HG02973 (cell line): ENCODE measurements at regions not wholly inside any gene's neighbourhood (a gene's known extent, or its start where the extent isn't known, plus 50 kb on each side); places are given as distances from the start of the nearest gene placed in this dataset.

Source experiments
- ATAC-seq: cut with Tn5 transposase; IDR thresholded peaks from one replicate; pipeline ENCODE4 v1.9.1; 2021; ENCODE audit warnings: moderate library complexity; ENCODE audit not compliant: unreplicated experiment

- no peak for ATAC-seq
Measured at GRCh38 chr1:5575396-5575940, 416.8 kb downstream of the NPHP4 start.

DNA sequence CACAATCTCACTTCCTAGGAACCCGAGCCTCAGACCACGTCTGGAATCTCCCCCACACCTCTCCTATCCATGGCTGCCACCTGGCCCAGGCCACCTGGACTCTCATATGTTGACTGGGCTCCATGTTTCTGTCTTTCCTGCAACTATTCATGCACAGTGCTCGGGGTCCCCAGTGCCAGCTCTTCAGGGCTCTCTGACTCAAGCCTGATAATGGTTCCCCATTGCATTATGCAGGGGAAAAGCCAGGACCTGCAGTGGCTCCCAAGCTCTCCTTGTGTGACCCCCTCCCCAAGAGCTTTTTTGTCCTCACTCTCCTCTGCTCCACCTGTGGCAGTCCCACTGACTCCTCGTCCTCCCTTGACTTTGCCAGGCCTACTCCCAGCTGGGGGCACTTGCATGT lies 417.6 kb downstream of the NPHP4 start:
- ATAC-seq: no peak

- no peak for ATAC-seq
Measured at GRCh38 chr1:5572794-5573193, 419.4 kb downstream of the NPHP4 start.

DNA sequence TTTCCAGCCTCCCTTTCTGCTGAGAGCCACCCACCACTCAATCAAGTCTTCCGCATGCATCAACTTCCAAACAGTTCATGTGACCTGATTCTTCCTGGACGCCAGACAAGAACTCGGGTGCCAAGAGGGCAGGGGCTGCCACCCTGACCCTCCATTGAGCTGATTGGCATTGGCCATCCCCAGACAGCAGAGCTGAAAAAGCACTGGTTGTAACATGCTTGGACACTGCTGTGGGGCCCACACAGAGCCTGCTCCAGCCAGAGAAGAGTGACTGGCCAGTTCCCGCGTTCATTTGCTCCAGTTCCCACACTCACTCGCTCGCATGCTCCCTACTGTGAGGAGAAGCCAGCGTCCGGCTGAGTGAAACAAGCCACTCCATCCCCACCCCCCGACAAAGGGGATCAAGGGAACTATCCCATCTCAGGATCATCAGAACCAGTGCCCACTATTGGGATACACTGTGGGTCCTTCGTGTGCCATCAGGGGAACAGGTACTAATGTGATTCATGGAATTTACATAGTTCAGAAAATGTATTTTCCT lies 420.3 kb downstream of the NPHP4 start:
- no peak for ATAC-seq

- no peak for ATAC-seq
Measured at GRCh38 chr1:5571438-5571837, 420.8 kb downstream of the NPHP4 start.

DNA sequence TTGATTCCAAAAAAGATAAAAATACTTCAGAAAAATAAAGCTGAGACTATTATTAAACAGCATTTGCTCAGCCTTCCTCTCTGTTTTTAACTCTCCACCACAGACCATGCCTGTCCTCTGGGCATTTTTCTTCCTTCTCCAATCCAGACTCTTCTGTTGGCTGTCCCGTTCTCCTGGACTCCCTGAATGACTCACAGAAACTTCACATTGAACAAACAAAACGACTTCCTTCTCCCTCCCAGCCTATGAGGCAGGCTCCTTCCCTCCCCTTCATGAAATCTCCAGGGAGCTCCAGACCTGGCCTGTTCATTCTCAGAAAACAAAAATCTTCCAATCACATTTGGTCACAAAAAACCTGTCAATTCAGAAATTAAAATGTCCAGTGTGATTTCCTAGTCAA lies 421.3 kb downstream of the NPHP4 start:
- ATAC-seq: no peak

- no peak for ATAC-seq
Measured at GRCh38 chr1:5568321-5568720, 423.9 kb downstream of the NPHP4 start.

- no peak for ATAC-seq
Measured at GRCh38 chr1:5567839-5568238, 424.4 kb downstream of the NPHP4 start.

GRCh38 chr1:5566924-5567323 lies 425.3 kb downstream of the NPHP4 start:
- ATAC-seq: no peak

- no peak for ATAC-seq
Measured at GRCh38 chr1:5565281-5566125, 426.7 kb downstream of the NPHP4 start.

DNA sequence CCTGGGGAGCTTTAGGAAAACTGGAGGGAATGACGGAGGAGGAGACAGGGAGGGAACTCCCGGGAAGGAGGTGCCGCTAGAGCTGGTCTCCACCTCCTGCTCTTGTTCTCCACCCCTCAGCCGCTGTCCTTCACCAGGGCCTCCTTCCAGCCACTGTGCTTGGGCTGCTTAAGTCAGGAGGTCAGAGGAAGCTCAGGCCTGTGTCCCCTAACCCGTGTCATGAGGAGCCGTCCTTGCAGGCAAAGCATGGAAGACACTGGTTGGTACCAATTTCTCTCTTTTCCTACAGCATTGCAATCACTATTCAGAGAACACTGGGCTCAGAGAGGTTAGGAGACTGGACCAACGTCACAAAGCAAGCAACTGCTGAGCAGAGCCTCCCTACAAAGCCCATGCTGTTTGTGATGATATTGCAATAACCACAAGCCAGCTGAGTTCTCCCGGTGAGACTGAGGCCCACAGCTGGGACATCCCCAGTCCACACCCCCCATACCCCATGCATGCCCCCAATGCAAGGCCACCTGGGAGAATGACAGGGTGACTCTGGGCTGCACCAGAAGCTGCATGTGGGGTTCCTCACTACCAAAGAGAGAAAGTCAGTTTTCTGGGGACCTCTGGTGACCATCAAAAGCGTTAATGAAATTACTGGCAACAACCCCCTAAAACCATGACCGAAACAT lies 427.5 kb downstream of the NPHP4 start:
- no peak for ATAC-seq

DNA sequence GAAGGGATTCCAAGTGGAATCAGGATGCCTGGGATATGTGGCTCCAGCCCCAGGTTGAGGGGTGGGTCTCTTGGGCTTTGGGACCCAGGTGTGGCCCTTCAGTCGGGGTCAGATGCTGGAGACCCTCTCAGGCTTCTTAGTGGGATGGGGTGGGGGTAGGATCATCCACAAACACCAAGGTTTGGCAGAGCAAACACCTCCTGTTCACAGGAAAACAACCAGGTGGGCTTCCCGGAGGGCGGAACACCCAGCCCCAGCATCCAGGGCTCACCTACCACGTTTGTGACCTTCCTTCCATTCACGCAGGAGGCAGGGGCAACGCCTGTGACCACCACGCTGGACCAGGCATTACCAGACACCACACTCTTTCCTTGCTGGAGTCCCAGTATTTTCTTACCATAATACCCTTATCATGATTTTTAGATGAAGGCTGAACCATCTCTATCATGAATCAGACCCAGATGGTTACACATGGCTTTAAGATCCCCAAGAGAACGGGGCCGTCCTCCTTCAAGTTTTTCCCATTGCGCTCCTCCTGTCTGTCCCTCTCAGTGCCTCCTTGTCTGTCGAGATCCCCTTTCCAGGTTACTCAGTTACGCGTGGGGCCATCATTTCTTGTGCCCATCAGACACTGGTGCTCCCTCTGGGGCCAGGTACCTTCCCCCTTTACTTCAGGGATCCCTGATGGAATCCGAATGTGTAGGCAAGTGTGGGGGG lies 428.2 kb downstream of the NPHP4 start:
- no peak for ATAC-seq

GRCh38 chr1:5562769-5563168 lies 429.5 kb downstream of the NPHP4 start:
- ATAC-seq: no peak

GRCh38 chr1:5562331-5562730 lies 429.9 kb downstream of the NPHP4 start:
- no peak for ATAC-seq

DNA sequence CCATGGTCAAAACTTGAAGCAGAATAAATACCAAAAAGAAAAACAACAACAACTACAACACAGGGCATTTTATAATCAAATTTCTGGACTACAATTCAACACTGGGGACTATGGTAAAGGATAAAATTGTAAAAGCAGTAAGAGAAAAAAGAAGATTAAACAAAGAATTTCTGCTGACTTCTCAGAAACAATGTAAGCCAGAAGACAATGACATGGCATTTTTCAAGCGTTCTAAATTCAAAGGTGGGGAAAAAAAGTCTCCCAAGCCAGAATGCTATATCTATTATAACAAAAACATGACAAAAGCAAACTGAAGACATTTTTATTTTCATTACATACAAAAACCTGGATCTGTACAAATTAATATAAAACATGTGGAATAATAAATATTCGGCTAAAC lies 433.1 kb downstream of the NPHP4 start:
- ATAC-seq: no peak

DNA sequence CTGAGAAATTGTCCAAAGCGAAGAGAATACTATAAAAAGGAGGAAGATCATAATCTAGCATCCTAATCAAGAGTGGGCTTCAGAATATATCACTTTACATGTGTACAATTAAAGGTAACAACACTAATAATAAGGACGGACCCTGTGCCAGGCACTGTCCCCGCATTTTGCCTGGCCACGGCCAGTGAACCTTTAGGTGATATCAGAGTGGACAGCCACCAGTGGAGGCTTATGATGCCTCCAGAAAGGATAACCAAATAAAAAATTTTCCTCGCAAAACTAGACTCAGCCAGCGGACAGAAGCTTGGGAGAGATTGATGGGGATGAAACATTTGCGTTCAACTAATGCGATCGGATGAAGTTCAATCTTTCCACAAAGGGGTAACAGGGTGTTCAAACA lies 436.4 kb downstream of the NPHP4 start:
- no peak for ATAC-seq

DNA sequence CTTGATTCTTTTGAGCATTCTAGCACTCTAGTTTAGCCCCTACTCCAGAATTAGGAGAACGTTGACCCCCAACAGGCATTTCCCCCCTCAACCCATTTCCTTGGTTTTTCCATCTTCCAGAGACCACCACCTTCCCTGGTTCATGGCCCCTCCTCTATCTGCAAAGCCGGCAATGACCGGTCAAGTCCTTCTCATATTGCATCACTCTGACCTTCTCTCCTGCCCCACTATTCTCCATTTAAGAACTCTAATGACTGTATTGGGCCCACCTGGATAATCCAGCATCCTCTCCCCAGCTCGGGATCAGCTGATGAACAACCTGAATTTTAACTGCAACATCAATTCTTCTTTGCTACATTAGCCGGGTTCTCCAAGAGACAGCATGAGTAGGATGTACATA lies 437.4 kb downstream of the NPHP4 start:
- ATAC-seq: no peak

DNA sequence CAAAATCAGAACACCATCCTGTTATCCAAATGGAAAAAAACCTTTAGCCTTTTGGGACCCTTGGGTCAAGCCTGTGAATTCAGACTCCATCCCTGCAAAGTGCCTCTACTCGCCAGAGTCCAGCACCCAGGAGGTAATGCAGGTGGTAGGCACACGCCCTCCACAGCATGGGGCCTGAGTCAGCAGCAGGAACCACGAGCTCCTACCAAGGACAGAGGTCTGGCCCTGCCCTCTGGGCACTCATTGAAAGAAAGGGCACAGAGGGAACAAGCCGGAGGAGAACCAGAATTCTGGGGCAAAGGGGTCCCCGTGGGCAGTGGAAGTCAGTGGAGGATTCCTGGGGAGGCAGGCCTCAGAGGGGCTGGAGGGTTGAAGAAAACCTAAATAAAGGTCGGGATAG lies 438.1 kb downstream of the NPHP4 start:
- no peak for ATAC-seq

- ATAC-seq: no peak
Measured at GRCh38 chr1:5552787-5553484, 439.3 kb downstream of the NPHP4 start.

GRCh38 chr1:5551274-5551975 lies 440.8 kb downstream of the NPHP4 start:
- ATAC-seq: no peak
